ENCODE measurements at regions not wholly inside any gene's neighbourhood (a gene's known extent, or its start where the extent isn't known, plus 50 kb on each side); places are given as distances from the start of the nearest gene placed in this dataset.
"Not testable (repeated sequence)": the region's sequence is repeated elsewhere in the genome, so short reads cannot be mapped to it uniquely, and the experiment has no call there.

DNA sequence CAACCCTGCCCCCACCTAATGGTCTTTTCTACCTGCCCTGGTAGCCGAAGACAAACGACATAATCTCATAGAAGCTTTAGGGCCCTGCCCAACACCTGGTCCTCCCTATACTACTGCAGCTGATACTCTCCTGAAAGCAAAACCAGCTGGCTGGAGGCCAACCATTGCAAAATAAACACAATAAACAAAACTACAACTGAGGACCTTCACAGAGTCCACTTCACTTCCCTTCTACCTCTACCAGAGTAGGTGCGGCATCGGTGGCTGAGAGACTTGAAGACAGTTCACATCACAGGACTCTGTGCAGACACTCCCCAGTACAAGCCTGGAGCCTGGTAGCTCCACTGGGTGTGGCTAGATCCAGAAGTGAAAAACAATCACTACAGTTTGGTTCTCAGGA, 476.2 kb downstream of the MMUT start:
- DNase-seq = no peak

DNA sequence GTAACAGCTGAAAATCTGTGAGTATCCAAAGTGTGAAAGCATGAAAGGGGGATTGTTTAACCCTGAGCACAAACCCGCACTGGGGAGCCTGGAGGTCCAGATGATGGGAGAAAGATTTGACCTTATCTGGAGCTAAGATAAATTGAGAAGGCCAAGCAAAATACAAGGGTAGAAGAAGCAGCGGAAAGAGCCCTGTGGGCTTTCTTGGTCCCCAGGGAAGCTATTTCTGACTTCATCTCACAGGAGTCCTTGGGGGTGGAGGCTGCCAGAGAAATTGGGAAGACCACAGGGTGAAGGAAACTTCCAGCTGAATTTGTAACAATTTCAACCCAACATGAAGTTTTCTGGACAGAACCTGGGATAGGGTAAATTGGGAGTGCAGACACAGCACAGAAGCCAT, 476.9 kb downstream of the MMUT start:
- no peak for DNase-seq

DNA sequence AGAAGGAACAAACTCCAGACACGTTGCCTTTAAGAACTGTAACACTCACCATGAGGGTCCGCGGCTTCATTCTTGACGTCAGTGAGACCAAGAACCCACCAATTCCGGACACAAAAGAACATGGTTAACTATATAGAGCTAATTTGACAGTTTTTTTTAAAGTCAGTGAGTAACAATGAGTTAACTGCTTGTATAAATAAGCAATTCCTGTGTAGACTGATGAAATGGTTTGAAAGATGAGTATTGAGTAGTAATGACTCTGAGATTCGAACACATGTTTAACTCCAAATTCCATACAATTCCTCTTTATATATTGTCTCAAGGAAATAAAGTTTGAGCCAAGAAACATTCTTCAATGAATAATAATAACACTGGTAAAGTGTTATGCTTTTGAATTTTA, 478.0 kb downstream of the MMUT start:
- DNase-seq = peak; percentile 2

DNA sequence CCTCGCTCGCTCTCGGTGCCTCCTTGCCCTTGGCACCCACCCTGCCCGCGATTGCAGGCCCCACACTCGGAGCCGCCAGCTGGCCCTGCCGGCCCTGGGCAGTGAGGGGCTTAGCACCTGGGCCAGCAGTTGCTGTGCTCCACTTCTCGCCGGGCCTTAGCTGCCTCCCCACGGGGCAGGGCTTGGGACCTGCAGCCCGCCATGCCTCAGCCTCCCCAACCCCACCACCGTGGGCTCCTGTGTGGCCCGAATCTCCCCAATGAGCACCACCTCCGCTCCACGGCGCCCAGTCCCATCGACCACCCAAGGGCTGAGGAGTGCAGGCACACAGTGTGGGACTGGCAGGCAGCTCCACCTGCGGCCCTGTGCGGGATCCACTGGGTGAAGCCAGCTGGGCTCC, 479.1 kb downstream of the MMUT start:
- DNase-seq = not testable (repeated sequence)

DNA sequence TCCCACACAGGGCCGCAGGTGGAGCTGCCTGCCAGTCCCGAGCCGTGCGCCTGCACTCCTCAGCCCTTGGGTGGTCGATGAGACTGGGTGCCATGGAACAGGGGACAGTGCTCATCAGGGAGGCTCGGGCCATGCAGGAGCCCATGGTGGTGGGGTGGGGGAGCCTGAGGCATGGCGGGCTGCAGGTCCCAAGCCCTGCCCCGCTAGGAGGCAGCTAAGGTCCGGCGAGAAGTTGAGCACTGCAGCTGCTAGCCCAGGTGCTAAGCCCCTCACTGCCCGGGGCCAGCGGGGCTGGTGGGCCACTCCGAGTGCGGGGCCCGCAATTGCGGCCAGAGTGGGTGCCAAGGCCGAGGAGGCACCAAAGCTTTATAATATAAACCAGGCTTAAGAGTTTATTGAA, 479.7 kb downstream of the MMUT start:
- DNase-seq = no peak

DNA sequence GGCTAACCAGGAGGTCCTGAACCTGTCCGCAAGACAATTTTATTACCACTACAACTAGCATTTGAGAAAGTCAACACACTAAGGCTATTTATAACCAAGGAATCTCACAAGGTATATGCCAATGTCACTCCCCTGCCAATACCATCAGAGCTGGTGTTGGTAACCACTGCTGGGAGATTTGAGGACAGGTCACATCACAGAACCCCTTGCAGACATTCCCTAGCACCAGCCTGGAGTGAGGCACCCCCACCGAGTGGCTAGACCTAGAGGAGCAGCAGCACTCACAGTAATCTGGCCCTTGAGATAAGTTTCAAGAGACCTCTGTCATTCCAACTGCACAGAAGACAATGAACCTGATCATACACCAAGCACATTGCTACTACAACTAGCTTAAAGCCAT, 483.2 kb downstream of the MMUT start:
- no peak for DNase-seq

DNA sequence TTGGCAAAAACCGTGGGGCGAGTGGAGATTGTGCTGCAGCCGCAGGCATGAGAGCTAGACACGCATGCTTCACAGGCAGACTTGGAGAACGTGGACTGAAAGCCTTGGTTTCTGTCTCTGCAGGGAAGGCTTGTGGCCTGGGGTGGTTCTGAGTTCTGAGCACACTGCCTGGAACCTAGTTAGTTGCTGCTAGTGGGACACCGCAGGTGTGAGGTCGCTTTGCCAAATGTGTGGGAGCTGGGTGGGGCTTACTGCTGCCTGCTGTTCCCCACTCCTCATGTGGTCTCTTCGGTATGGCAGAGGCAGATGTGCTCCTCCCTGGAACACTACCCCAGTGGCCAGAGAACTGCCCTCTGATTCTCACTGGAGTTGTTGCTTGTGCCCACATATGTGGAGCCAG, 484.0 kb downstream of the MMUT start:
- no peak for DNase-seq

DNA sequence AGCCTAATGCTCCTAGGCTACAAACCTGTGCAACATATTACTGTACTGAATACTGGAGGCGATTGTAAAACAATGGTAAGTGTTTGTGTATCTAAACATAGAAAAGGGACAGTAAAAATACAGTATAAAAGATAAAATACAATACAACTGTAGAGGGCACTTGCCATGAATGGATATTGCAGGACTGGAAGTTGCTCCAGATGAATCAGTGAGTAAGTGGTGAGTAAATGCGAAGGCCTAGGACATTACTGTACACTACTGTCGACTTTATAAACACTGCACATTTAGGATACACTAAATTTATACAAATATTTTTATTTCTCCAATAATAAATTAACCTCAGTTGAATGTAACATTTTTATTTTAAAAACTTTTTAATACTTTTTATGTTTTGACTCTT, 485.0 kb downstream of the MMUT start:
- no peak for DNase-seq

DNA sequence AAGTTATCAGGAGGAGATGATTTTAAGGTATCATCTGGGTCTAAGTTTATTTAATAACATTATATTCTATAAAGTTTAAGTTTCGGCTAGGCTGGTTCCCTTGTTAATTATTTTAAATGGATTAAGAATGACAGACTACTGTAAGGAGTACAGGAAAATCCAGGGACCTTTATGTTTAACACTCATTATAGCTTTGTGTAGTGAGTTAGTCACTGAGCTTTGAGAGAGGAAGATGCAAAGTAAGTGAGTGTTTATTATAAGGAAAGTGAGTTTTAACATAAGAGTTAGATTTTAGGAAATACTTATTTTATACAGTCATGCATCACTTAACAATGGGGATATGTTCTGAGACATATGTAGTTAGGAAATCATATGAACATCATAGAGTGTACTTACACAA, 485.5 kb downstream of the MMUT start:
- no peak for DNase-seq

DNA sequence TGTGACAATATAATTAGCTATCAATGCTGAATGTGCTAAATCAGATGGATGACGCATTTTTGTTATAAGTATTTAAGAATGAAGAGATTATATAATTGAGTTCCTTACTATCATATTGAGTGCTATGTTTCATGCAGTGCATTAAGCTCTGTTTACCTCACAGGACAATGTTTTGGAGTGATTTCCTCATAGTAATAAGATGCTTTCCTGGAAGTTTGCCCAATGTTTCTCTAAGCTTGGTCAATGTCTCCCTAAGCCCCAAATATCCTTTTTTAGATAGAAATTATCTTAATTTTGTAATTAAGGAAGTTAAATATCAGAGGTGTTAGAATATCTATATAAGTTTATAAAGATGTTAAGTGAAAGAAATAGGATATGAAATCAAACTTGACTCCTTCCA, 489.6 kb downstream of the MMUT start:
- no peak for DNase-seq

DNA sequence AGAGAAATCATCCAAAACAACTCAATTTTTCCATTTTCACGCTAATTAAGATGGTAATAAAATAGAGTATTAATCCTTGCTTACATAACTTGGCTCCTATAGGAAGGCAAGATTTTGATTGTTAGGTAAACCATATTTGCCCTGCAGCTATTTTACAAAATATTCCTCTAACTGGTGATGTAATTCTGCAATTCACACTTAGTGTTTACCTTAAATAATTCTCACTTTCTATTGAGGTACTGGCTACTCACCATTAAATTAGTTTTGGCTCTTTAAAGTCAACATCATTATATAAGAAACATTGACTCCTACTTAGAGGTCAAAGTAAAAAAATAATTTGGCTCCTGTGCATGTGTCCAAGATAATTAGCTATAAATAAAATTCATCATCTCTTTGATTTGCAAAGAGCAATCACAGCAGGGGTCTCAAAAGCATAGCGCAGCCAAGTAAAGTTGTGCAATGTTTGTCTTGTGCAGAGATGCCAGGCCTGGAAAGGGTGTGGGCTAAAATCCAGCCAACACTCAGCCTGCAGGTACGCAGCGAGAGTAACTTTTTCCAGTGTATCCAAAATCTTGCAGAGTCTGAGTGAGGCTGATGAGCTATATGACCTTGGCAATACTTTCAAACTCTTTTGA, 501.2 kb downstream of the MMUT start:
- DNase-seq = no peak

DNA sequence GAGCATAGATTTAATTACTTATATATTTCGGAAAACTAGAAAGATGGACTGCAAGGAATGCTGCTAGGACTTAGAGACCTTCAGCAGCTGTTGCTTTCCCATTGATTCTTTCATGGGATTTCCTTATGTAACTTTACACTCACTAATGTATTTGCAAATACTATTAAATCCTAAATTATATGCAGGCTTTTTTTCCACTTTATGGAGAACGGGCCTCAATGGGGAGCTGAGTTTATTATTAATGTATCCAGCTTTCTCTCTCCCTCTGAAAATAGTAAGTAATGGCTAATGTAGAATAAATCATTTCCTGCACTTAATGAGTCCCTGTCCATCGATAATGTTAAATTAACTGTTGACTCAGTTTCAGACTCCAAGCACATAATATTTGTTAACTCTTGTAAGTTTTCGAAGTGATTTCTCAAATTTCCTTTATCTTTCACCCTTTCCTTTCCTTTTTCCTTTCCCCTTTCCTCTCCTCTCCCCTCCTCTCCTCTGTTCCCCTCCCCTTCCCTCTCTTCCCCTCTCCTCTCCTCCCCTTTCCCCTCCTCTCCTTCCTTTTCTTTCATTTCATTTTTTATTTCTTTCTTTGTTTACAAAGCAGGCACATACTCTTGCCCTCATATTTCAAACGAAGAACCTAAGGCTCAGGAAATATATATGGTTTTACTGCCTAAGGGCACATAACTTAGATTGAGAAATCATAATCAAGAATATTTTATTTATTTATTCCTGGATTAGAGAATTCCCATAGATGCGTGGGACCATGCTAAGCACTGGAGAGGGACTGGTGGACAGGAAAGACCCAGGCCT, 503.6 kb downstream of the MMUT start:
- no peak for DNase-seq

DNA sequence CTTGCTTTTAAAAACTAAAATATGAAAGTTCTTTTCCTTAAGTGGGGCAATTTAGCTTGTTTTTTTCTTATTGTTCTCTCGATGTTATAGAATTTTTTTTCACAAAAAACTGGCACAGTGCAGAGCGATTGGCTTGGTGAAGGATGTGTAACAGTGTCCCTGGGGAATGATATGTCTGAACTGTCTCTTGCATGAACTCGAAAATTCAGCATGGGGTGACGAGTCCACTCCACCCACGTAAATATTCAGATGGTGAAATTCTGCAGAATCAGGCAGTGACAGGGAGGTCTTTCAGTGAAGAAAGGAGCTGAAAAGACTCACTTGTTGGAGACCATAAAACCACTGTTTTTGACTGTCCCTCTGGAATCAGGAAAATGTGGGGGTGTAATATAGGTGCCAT, 505.3 kb downstream of the MMUT start:
- no peak for DNase-seq

DNA sequence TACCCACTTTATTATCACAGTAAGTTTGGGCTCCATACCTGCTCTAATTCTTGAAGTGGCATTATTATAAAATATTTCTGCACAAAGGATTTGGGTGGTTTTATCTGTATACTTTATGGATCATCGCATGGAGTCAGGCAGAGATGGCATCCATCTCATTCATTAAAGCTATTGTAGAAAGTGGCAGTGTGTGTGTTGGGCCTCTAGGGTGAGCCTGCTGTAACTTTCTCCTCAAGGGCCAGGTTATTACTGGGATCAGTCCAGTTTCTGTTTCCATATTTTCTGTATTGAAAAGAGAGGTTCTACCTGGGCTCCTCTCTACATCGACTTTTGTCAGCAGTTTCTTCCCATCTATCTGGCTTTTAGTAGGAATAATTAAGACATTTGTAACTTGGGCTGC, 511.1 kb downstream of the MMUT start:
- DNase-seq = no peak

DNA sequence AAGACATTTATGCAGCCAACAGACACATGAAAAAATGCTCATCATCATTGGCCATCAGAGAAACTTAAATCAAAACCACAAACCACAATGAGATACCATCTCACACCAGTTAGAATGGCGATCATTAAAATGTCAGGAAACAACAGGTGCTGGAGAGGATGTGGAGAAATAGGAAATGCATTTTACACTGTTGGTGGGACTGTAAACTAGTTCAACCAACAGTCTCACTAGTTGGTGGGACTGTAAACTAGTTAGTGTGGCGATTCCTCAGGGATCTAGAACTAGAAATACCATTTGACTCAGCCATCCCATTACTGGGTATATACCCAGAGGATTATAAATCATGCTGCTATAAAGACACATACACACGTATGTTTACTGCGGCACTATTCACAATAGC, 518.8 kb downstream of the MMUT start:
- peak; percentile 26 for DNase-seq

DNA sequence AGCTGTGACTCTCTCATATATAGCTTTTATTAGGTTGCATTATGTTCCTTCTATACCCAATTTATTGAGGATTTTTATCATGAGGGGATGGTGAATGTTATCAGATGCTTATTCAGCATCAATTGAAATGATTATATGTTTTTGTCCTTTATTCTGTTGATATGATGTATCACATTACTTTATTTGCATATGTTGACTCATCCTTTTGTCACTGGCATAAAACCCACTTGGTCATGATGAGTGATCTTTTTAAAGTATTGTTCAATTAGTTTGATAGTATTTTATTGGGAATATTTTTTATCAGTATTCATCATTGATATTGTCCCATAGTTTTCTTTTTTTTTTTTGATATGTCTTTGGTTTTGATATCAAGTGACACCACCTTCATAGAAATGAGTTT, 529.9 kb downstream of the MMUT start:
- DNase-seq = no peak

DNA sequence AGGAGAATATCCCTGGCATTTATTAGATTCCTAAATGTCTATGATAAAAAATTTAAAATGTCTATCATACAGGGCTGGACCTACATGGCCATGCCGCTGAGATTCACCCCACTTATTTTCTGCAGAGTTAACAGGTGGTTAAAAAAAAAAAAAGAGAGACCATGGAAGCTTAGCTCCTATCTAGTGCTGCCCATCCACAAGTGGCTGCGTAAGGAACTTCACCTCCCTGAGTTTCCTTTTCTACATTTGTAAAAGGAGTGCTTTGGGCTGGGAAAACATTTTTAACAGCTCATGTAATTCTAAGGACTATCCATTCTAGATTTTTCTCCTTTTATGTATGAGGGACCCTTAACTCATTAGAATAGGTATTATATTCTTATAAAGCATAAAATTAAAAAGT, 534.1 kb downstream of the MMUT start:
- DNase-seq = no peak

DNA sequence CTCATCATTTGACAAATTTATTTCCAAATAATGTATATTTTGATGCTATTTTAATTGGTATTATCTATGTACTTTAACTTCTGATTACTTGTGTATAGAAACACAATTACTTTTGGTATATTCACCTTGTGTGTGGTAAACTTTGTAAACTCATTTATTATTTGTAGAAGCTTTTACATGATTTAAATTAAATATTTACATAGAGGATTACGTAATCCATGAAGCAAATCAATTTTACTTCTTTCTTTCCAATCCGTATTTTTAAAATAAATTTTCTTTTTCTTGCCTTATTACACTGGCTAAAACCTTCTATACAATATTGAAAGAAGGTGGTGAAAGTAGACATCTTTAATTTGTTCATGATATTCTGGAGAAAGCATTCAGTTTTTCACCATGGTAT, 540.2 kb downstream of the MMUT start:
- DNase-seq = no peak

DNA sequence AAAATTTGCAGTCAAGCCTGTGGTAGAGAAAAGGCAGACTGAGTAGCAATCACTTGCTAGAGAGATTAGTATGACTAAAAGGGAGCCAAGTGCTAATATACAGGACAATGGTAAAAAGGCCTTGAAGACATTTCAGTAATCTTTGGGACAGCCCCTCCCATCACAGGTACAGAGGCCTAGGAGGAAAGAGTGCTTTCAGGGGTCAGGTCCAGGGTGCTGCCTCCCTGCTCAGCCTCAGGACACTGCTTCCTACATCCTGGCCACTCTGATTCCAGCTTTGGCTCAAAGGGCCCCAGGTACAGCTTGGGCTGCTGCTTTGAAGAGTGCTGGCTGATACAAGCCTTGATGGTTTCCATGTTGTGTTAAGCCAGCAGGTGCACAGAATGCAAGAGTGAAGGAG, 543.5 kb downstream of the MMUT start:
- DNase-seq = no peak

DNA sequence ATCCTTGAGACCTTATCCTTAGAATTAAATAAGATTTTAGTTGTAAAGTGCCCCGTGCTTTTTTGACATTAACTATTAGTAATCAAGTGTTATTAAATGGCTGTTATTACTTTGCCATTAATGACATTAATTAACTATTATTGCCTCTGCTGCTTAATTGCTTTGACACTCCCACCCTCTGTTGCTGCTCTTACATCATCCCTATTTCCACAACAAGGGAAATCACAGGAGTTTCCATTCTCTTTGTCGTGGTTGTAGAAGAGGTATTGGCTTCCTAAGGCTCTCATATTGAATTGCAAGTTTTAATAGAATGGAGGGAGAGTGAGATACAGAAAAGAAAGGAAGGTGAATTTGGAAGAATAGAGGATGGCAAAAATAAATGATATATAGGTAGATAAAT, 545.8 kb downstream of the MMUT start:
- DNase-seq = no peak

DNA sequence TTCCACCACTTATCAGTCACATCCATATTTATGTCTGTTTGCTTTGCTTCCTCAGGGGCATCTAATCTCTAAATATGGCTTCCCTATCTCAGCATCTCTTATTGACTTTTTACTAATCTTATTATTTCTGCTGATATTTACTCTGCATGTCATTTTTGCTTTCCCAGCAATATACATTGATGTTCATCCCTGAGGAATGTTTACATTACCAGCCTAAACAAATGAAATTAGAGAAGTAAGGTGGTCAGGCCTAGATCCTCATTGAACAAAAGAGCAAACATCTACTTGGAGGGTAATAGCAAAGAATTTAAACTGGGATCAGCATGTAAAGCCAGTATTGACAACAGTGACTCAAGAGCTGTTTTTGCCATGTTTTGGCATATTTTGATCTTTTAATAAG, 546.4 kb downstream of the MMUT start:
- no peak for DNase-seq

DNA sequence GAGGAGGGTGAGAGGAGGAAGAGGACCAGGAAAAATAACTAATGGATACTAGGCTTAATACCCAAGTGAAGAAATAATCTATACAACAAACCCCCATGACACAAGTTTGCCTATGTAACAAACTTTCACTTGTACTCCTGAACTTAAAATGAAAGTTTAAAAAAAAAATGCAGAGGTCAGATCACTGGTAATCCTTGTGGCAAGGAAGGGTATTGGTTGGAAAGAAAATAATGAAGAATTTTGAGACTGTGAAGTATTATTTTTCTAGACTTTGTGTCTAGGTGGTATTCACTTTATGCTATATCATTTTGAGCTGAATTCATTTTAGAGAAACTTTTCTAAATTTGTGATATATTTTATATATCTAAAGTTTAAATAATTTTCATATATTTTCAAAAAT, 547.5 kb downstream of the MMUT start:
- no peak for DNase-seq

DNA sequence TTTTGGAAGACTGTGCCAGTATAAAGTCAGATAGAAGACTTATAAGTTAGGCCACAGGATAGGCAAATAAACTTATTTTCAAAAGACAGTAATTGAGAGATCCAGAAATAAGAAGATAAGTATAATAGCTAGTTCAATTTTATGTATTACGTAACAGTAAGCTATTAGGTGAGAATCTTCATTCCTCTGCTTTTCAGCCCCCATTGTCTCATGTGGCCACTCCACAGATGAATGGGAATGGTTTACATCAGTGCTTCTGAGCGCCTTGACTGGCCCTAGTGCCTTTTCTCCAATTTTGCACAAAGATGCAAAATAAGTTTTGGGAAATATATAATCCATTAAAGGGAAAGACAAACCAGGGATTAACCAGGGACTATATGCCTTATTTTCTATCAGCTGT, 550.5 kb downstream of the MMUT start:
- DNase-seq = no peak

DNA sequence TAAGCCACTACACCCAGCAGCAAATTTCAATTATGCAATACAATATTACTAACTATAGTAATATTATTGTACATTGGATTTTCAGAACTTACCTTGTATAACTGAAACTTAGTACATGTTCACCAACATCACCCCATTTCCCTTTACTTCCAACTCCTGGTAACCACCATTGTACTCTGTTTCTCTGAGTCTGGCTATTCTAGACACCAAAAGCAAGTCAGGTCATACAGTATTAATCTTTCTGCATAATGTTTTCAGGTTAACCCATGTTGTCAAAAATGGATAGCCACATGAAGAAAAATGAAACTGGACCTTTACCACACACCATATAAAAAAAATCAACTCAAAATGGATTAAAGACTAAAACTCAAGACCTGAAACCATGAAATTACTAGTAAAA, 558.2 kb downstream of the MMUT start:
- DNase-seq = no peak

DNA sequence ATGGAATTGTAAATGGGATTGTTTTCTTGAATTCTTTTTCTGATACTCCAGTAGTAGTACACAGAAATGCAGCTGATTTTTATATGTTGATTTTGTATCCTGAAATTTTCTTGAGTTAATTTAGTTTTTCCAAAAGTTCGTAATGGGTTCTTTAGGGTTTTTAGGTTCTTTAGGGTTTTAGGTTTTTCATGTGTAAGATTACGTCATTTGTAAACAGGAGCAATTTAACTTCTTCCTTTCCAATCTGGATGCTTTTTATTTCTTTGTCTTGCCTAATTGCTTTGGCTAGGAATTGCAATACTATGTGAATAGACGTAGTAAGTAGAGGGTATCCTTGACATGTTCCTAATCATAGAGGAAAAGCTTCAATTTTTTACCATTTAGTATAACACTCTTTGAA, 568.6 kb downstream of the MMUT start:
- DNase-seq = no peak
